ENCODE measurements at regions not wholly inside any gene's neighbourhood (a gene's known extent, or its start where the extent isn't known, plus 50 kb on each side); places are given as distances from the start of the nearest gene placed in this dataset.

- TF ChIP-seq CTCF (IDR thresholded peaks at IDR 0.05; ENCODE audit: insufficient read depth in 1 of 2, low read depth in 1 of 2, low read length in 1 of 2, severe bottlenecking in 1 of 2, unreplicated experiment in 1 of 2), result no peak
- H3K27ac Mint-ChIP-seq (ENCODE audit: unreplicated experiment), result no peak overlapping the region
- BruUV-seq (replicated peaks), result no TSS peak
- Histone ChIP-seq H3K4me3 (ENCODE audit: low read depth, low read length) (no peak overlapping the region), H3K9me3 (no peaks in the 10 kb centered on the region), H3K36me3 (ENCODE audit: control insufficient read depth, insufficient read depth, low read length) (no peaks in the 10 kb centered on the region), H3K4me1 (no peaks in the 10 kb centered on the region), H3K27me3 (replicated peaks; ENCODE audit: control insufficient read depth, insufficient read depth, low read length) (no peaks in the 10 kb centered on the region)
- intact Hi-C loops (cut with micrococcal nuclease; ENCODE audit: unreplicated experiment), result no loop called here
- ChIA-PET CTCF (no interaction called here), POLR2A (no interaction called here)
- H3K4me3 Mint-ChIP-seq (ENCODE audit: unreplicated experiment), result no peak overlapping the region
- no peaks in the 10 kb centered on the region for H3K9me3 Mint-ChIP-seq (ENCODE audit: unreplicated experiment)
- no peaks in the 10 kb centered on the region for H3K36me3 Mint-ChIP-seq (ENCODE audit: insufficient read depth, unreplicated experiment)
- H3K4me1 Mint-ChIP-seq (ENCODE audit: low read depth, unreplicated experiment), result no peaks in the 10 kb centered on the region
- H3K27me3 Mint-ChIP-seq (ENCODE audit: insufficient read depth, unreplicated experiment), result no peaks in the 10 kb centered on the region
- DNase-seq, result no peak
Observed at GRCh38 chr3:154900816-154901215, 179.3 kb upstream of the MME start.

- POLR2A ChIA-PET, result no interaction called here
- H3K36me3 ChIP-seq (ENCODE audit: control insufficient read depth, insufficient read depth, low read length), result no peaks in the 10 kb centered on the region
- no peaks in the 10 kb centered on the region for H3K27me3 ChIP-seq (replicated peaks; ENCODE audit: control insufficient read depth, insufficient read depth, low read length)
- intact Hi-C loops (cut with micrococcal nuclease; ENCODE audit: unreplicated experiment), result no loop called here
- H3K4me1 ChIP-seq, result no peaks in the 10 kb centered on the region
- Mint-ChIP-seq H3K9me3 (ENCODE audit: unreplicated experiment) (peaks cover 2% of the 10 kb centered on the region), H3K36me3 (ENCODE audit: insufficient read depth, unreplicated experiment) (no peaks in the 10 kb centered on the region), H3K4me1 (ENCODE audit: low read depth, unreplicated experiment) (no peaks in the 10 kb centered on the region), H3K4me3 (ENCODE audit: unreplicated experiment) (no peak overlapping the region), H3K27ac (ENCODE audit: unreplicated experiment) (no peak overlapping the region), H3K27me3 (ENCODE audit: insufficient read depth, unreplicated experiment) (no peaks in the 10 kb centered on the region)
- no peak for DNase-seq
- no TSS peak for BruUV-seq (replicated peaks)
- CTCF ChIA-PET, result no interaction called here
- no peaks in the 10 kb centered on the region for H3K9me3 ChIP-seq
- TF ChIP-seq CTCF (IDR thresholded peaks at IDR 0.05; ENCODE audit: insufficient read depth in 1 of 2, low read depth in 1 of 2, low read length in 1 of 2, severe bottlenecking in 1 of 2, unreplicated experiment in 1 of 2), result no peak
- H3K4me3 ChIP-seq (ENCODE audit: low read depth, low read length), result no peak overlapping the region
Observed at GRCh38 chr3:154898916-154899315, 181.2 kb upstream of the MME start.

- intact Hi-C loops (cut with micrococcal nuclease; ENCODE audit: unreplicated experiment), result no loop called here
- BruUV-seq (replicated peaks), result no TSS peak
- H3K4me3 Mint-ChIP-seq (ENCODE audit: unreplicated experiment), result no peak overlapping the region
- no peaks in the 10 kb centered on the region for H3K4me1 Mint-ChIP-seq (ENCODE audit: low read depth, unreplicated experiment)
- H3K9me3 Mint-ChIP-seq (ENCODE audit: unreplicated experiment), result peaks cover 7% of the 10 kb centered on the region
- no peak overlapping the region for H3K4me3 ChIP-seq (ENCODE audit: low read depth, low read length)
- no peaks in the 10 kb centered on the region for H3K4me1 ChIP-seq
- no peak for TF ChIP-seq CTCF (IDR thresholded peaks at IDR 0.05; ENCODE audit: insufficient read depth in 1 of 2, low read depth in 1 of 2, low read length in 1 of 2, severe bottlenecking in 1 of 2, unreplicated experiment in 1 of 2)
- H3K36me3 Mint-ChIP-seq (ENCODE audit: insufficient read depth, unreplicated experiment), result no peaks in the 10 kb centered on the region
- no peaks in the 10 kb centered on the region for H3K9me3 ChIP-seq
- DNase-seq, result no peak
- H3K36me3 ChIP-seq (ENCODE audit: control insufficient read depth, insufficient read depth, low read length), result no peaks in the 10 kb centered on the region
- ChIA-PET CTCF (no interaction called here), POLR2A (no interaction called here)
- H3K27me3 Mint-ChIP-seq (ENCODE audit: insufficient read depth, unreplicated experiment), result no peaks in the 10 kb centered on the region
- no peaks in the 10 kb centered on the region for H3K27me3 ChIP-seq (replicated peaks; ENCODE audit: control insufficient read depth, insufficient read depth, low read length)
- H3K27ac Mint-ChIP-seq (ENCODE audit: unreplicated experiment), result no peak overlapping the region
Observed at GRCh38 chr3:154898443-154898842, 181.7 kb upstream of the MME start.
